Neural progenitor cell (in vitro differentiated cells): ENCODE measurements at regions not wholly inside any gene's neighbourhood (a gene's known extent, or its start where the extent isn't known, plus 50 kb on each side); places are given as distances from the start of the nearest gene placed in this dataset.

Experiments
- CTCF ChIP-seq: fragments of 200-600 bp; sonication (generic); IDR thresholded peaks from 2 replicates; pipeline ENCODE4 v1.5.1; 2017; ENCODE audit warnings: antibody characterized with exemption, mild to moderate bottlenecking
- EZH2 ChIP-seq: fragments of 200-600 bp; sonication (generic); IDR thresholded peaks from 2 replicates; pipeline ENCODE4 v1.6.1; 2017; ENCODE audit warnings: antibody characterized with exemption, mild to moderate bottlenecking, moderate library complexity
- EZH2phosphoT487 ChIP-seq: fragments of 200-600 bp; sonication (generic); IDR thresholded peaks from 2 replicates; pipeline ENCODE4 v1.6.1; 2017; ENCODE audit warnings: antibody characterized with exemption

- no peak for TF ChIP-seq CTCF
- no peak for TF ChIP-seq EZH2
- TF ChIP-seq EZH2phosphoT487: no peak
Measured at GRCh38 chr1:224554620-224555259, 61.4 kb upstream of the CNIH3 start.
